Tibial artery (tissue), 4 donors: ENCODE measurements at regions not wholly inside any gene's neighbourhood (a gene's known extent, or its start where the extent isn't known, plus 50 kb on each side); places are given as distances from the start of the nearest gene placed in this dataset.

Source experiments
- DNase-seq, 2 donors: peaks; one replicate each; pipeline ENCODE4 v3.0.0-alpha.2; 2019
- H3K27ac ChIP-seq, 2 donors: fragments of 200-600 bp; sonication (generic) in 1 of 2; 1 replicate in 1 of 2; 2 replicates in 1 of 2; pipeline ENCODE4 v1.5.1; 2018 to 2019; ENCODE audit warnings: mild to moderate bottlenecking in 1 of 2
- H3K27me3 ChIP-seq, 2 donors: fragments of 200-600 bp; sonication (generic) in 1 of 2; one replicate each; pipeline versions ENCODE4 v1.5.1 to v1.6.0; 2016 to 2019
- H3K36me3 ChIP-seq, 3 donors: fragments of 200-600 bp; sonication (generic) in 2 of 3; one replicate each; pipeline ENCODE4 v1.5.1; 2016 to 2019; ENCODE audit warnings: mild to moderate bottlenecking in 2 of 3
- H3K4me1 ChIP-seq, 4 donors: fragments of 200-600 bp; sonication (generic) in 2 of 4; 1 replicate in 3 of 4; 2 replicates in 1 of 4; pipeline ENCODE4 v1.5.1; 2016 to 2019
- H3K4me3 ChIP-seq, 2 donors: fragments of 200-600 bp; sonication (generic) in 1 of 2; 1 replicate in 1 of 2; 2 replicates in 1 of 2; pipeline ENCODE4 v1.5.1; 2018 to 2019; ENCODE audit warnings: mild to moderate bottlenecking in 2 of 2
- H3K9me3 ChIP-seq, 3 donors: fragments of 200-600 bp; sonication (generic) in 1 of 3; one replicate each; pipeline ENCODE4 v1.5.1; 2016 to 2019
- CTCF ChIP-seq, 2 experiments: fragments of 200-600 bp in 1 of 2; fragments of 450-650 bp in 1 of 2; IDR thresholded peaks; one replicate each; pipeline ENCODE4 v1.5.1; 2017 to 2019; ENCODE audit warnings: antibody characterized with exemption in 2 of 2, mild to moderate bottlenecking in 1 of 2, moderate library complexity in 1 of 2
- intact Hi-C: fragments of 100-400 bp; cut with DNase I; formaldehyde crosslinking; loops from one replicate; pipeline ENCODE4 v1.15.0; 2023; ENCODE audit warnings: low total_unique reads

GRCh38 chr5:89998519-89999305, 410.8 kb downstream of the CETN3 start:
- Histone ChIP-seq H3K36me3 (no peaks in the 10 kb centered on the region), H3K4me1 (peaks cover 0 to 14% (median 2%) of the 10 kb centered on the region in 4 donors), H3K27me3 (no peaks in the 10 kb centered on the region), H3K27ac (no peak overlapping the region), H3K4me3 (no peak overlapping the region), H3K9me3 (no peaks in the 10 kb centered on the region)
- no peak for TF ChIP-seq CTCF (IDR thresholded peaks at IDR 0.05)
- DNase-seq = no peak
- intact Hi-C loops = no loop called here

GRCh38 chr5:89996890-89997289, 412.7 kb downstream of the CETN3 start:
- Histone ChIP-seq H3K36me3 (no peaks in the 10 kb centered on the region), H3K4me1 (peaks cover 0 to 21% (median 2%) of the 10 kb centered on the region in 4 donors), H3K4me3 (no peak overlapping the region), H3K27me3 (no peaks in the 10 kb centered on the region), H3K27ac (no peak overlapping the region), H3K9me3 (no peaks in the 10 kb centered on the region)
- no peak for DNase-seq
- intact Hi-C loops = no loop called here
- TF ChIP-seq CTCF (IDR thresholded peaks at IDR 0.05) = no peak

GRCh38 chr5:89996335-89996734, 413.2 kb downstream of the CETN3 start:
- no peak overlapping the region for H3K27ac ChIP-seq
- H3K27me3 ChIP-seq = no peaks in the 10 kb centered on the region
- no peak for DNase-seq
- no peak overlapping the region for H3K4me3 ChIP-seq
- no peak for TF ChIP-seq CTCF (IDR thresholded peaks at IDR 0.05)
- intact Hi-C loops = no loop called here
- H3K4me1 ChIP-seq = peaks cover 0 to 21% (median 2%) of the 10 kb centered on the region in 4 donors
- H3K36me3 ChIP-seq = no peaks in the 10 kb centered on the region
- H3K9me3 ChIP-seq = no peaks in the 10 kb centered on the region

- no peak for TF ChIP-seq CTCF (IDR thresholded peaks at IDR 0.05)
- H3K36me3 ChIP-seq = no peaks in the 10 kb centered on the region
- peaks cover 0 to 34% (median 13%) of the 10 kb centered on the region in 4 donors for H3K4me1 ChIP-seq
- no peak overlapping the region for H3K4me3 ChIP-seq
- DNase-seq = no peak
- H3K27ac ChIP-seq = no peak overlapping the region
- intact Hi-C loops = no loop called here
- H3K9me3 ChIP-seq = no peaks in the 10 kb centered on the region
- H3K27me3 ChIP-seq = no peaks in the 10 kb centered on the region
Measured at GRCh38 chr5:89994266-89994665, 415.3 kb downstream of the CETN3 start.

GRCh38 chr5:89992201-89992600, 417.4 kb downstream of the CETN3 start:
- Histone ChIP-seq H3K27me3 (no peaks in the 10 kb centered on the region), H3K36me3 (no peaks in the 10 kb centered on the region), H3K27ac (no peak overlapping the region), H3K4me1 (peaks cover 0 to 42% (median 19%) of the 10 kb centered on the region in 4 donors), H3K4me3 (no peak overlapping the region), H3K9me3 (no peaks in the 10 kb centered on the region)
- no peak for TF ChIP-seq CTCF (IDR thresholded peaks at IDR 0.05)
- no peak for DNase-seq
- intact Hi-C loops = no loop called here
